ENCODE measurements at regions not wholly inside any gene's neighbourhood (a gene's known extent, or its start where the extent isn't known, plus 50 kb on each side); places are given as distances from the start of the nearest gene placed in this dataset.

DNA sequence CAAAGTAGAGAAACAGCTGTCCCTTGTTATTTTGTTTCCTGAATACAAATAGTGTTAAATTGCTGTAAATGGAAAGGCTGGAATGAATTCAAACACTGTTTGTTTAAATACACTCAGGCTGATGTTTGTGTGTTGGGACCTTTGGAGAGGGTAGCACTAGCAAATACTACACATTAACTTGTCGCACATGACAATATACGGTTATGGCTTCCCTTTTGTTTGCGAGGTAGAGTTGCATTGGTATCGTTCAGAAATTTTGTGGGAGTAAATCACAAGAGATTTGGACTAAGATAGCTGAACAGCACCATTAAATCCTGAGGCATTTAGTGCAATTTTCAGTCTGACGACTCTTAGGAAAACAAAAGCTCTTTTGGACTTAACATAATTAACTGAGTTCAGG lies 213.0 kb upstream of the ROBO2 start:
- TF ChIP-seq, protein P1, sequence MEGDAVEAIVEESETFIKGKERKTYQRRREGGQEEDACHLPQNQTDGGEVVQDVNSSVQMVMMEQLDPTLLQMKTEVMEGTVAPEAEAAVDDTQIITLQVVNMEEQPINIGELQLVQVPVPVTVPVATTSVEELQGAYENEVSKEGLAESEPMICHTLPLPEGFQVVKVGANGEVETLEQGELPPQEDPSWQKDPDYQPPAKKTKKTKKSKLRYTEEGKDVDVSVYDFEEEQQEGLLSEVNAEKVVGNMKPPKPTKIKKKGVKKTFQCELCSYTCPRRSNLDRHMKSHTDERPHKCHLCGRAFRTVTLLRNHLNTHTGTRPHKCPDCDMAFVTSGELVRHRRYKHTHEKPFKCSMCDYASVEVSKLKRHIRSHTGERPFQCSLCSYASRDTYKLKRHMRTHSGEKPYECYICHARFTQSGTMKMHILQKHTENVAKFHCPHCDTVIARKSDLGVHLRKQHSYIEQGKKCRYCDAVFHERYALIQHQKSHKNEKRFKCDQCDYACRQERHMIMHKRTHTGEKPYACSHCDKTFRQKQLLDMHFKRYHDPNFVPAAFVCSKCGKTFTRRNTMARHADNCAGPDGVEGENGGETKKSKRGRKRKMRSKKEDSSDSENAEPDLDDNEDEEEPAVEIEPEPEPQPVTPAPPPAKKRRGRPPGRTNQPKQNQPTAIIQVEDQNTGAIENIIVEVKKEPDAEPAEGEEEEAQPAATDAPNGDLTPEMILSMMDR (conservative IDR thresholded peaks at IDR 0.05; ENCODE audit: low read depth, low read length): no peak
- no peak for TF ChIP-seq EZH2 (IDR thresholded peaks at IDR 0.05; ENCODE audit: low read length, unreplicated experiment)
- no peak for TF ChIP-seq EZH2phosphoT487 (IDR thresholded peaks at IDR 0.05; ENCODE audit: borderline replicate concordance, low read length)
